Left ventricle myocardium inferior (tissue), 1 donor: ENCODE measurements at regions not wholly inside any gene's neighbourhood (a gene's known extent, or its start where the extent isn't known, plus 50 kb on each side); places are given as distances from the start of the nearest gene placed in this dataset.

Experiments used
- DNase-seq: peaks from one replicate; pipeline ENCODE4 v3.0.0-alpha.2; 2020
- H3K27ac ChIP-seq: fragments of 200-600 bp; replicated peaks from 2 replicates; pipeline ENCODE4 v1.8.0; 2021
- H3K27me3 ChIP-seq: fragments of 200-600 bp; 2 replicates; pipeline ENCODE4 v1.8.0; 2021; ENCODE audit warnings: low read depth
- H3K36me3 ChIP-seq: fragments of 200-600 bp; 2 replicates; pipeline ENCODE4 v1.8.0; 2021
- H3K4me1 ChIP-seq: fragments of 200-600 bp; 2 replicates; pipeline ENCODE4 v1.8.0; 2021
- H3K4me3 ChIP-seq: fragments of 200-600 bp; 2 replicates; pipeline ENCODE4 v1.8.0; 2021; ENCODE audit warnings: mild to moderate bottlenecking, moderate library complexity
- H3K9me3 ChIP-seq: fragments of 200-600 bp; replicated peaks from 2 replicates; pipeline ENCODE4 v1.8.0; 2021
- intact Hi-C: fragments of 100-400 bp; cut with micrococcal nuclease; formaldehyde crosslinking; loops from one replicate; pipeline ENCODE4 v1.11.0; 2022
- TF ChIP-seq, protein P1 (sequence below): fragments of 200-600 bp; IDR thresholded peaks from 2 replicates; pipeline ENCODE4 v1.8.0; 2021; ENCODE audit warnings: antibody characterized with exemption, mild to moderate bottlenecking, borderline replicate concordance
- donor health status: DM: no; HTN: yes; CAD: no; lungs with severe emphysema.

GRCh38 chr4:138910195-138910913, 105.2 kb upstream of the NOCT start:
- no peaks in the 10 kb centered on the region for H3K27me3 ChIP-seq
- intact Hi-C loops = no loop called here
- no peak overlapping the region for H3K4me3 ChIP-seq
- H3K36me3 ChIP-seq = no peaks in the 10 kb centered on the region
- DNase-seq = no peak
- TF ChIP-seq, protein P1, sequence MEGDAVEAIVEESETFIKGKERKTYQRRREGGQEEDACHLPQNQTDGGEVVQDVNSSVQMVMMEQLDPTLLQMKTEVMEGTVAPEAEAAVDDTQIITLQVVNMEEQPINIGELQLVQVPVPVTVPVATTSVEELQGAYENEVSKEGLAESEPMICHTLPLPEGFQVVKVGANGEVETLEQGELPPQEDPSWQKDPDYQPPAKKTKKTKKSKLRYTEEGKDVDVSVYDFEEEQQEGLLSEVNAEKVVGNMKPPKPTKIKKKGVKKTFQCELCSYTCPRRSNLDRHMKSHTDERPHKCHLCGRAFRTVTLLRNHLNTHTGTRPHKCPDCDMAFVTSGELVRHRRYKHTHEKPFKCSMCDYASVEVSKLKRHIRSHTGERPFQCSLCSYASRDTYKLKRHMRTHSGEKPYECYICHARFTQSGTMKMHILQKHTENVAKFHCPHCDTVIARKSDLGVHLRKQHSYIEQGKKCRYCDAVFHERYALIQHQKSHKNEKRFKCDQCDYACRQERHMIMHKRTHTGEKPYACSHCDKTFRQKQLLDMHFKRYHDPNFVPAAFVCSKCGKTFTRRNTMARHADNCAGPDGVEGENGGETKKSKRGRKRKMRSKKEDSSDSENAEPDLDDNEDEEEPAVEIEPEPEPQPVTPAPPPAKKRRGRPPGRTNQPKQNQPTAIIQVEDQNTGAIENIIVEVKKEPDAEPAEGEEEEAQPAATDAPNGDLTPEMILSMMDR = no peak
- no peaks in the 10 kb centered on the region for H3K9me3 ChIP-seq
- H3K27ac ChIP-seq = peak overlapping the region; percentile 86
- peaks cover 25% of the 10 kb centered on the region for H3K4me1 ChIP-seq

- Histone ChIP-seq H3K36me3 (no peaks in the 10 kb centered on the region), H3K27ac (no peak overlapping the region), H3K9me3 (no peaks in the 10 kb centered on the region), H3K27me3 (no peaks in the 10 kb centered on the region), H3K4me1 (peaks cover 25% of the 10 kb centered on the region), H3K4me3 (no peak overlapping the region)
- TF ChIP-seq, protein P1 = no peak
- DNase-seq = no peak
- intact Hi-C loops = no loop called here
These were observed 106.0 kb upstream of the NOCT start for GRCh38 chr4:138909587-138909986.

DNA sequence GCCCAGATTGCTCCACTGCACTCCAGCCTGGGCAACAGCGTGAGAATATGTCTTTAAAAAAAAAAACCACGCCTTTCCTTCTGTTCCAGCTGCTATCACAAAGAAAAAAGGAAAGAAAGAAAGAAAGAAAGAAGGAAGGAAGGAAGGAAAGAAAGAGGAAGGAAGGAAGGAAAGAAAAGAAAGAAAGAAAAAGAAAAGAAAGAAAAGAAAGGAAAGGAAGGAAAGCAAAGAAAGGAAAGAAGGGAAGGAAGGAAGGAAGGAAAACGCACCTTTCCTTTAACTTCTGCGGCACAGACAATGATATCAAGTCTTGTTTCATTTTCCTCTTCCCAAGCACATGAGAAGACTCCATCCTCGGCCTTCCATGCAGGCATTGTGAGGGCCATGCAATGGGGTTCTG, 107.4 kb upstream of the NOCT start:
- no peak for DNase-seq
- Histone ChIP-seq H3K4me1 (peaks cover 25% of the 10 kb centered on the region), H3K36me3 (no peaks in the 10 kb centered on the region), H3K27ac (no peak overlapping the region), H3K4me3 (no peak overlapping the region), H3K9me3 (no peaks in the 10 kb centered on the region), H3K27me3 (no peaks in the 10 kb centered on the region)
- TF ChIP-seq, protein P1 = no peak
- intact Hi-C loops = no loop called here

DNA sequence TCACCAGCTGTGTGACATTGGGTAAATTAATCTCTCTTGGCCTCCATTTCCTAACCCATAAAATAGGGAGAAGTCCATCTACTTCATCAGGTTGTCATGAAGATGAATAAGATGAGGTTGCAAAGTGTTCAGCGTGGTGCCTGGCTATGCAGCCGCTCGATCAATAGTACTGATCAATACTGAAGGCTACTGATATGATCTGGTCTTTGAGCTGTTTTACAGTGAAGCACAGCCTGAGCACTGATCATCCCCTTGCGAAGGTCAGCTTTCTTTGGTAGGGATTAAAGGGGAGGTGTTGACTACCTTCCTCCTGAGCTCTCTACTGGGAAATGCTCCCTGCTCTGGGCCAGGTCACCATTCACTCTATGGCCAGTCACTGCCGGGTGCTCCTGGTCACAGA, 108.4 kb upstream of the NOCT start:
- intact Hi-C loops = no loop called here
- TF ChIP-seq, protein P1 = no peak
- H3K27me3 ChIP-seq = no peaks in the 10 kb centered on the region
- DNase-seq = no peak
- H3K4me1 ChIP-seq = peaks cover 21% of the 10 kb centered on the region
- no peak overlapping the region for H3K27ac ChIP-seq
- H3K36me3 ChIP-seq = no peaks in the 10 kb centered on the region
- no peaks in the 10 kb centered on the region for H3K9me3 ChIP-seq
- H3K4me3 ChIP-seq = no peak overlapping the region

DNA sequence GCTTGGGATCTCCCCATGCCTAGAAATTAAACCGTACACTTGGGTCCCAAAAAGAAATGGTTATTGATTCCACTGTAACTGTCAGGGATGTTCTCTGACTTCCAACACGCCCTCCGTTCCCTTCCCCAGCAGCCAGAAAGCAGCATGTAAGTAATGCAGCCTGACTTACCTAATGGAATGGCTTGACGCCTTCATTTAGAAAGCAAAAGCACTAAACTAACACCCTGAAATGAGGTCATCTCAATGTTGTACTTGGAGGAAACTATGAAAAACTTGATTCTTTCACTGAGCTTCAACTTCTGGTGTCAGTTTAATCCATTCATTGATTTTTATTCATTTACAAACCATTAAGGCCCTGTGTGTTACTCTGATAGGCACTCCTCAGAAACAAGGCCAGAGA, 110.8 kb upstream of the NOCT start:
- Histone ChIP-seq H3K4me3 (no peak overlapping the region), H3K4me1 (peaks cover 6% of the 10 kb centered on the region), H3K9me3 (no peaks in the 10 kb centered on the region), H3K27ac (no peak overlapping the region), H3K27me3 (no peaks in the 10 kb centered on the region), H3K36me3 (no peaks in the 10 kb centered on the region)
- TF ChIP-seq, protein P1 = no peak
- DNase-seq = no peak
- intact Hi-C loops = no loop called here
